ENCODE measurements at regions not wholly inside any gene's neighbourhood (a gene's known extent, or its start where the extent isn't known, plus 50 kb on each side); places are given as distances from the start of the nearest gene placed in this dataset.

- Histone ChIP-seq H3K9me3 (ENCODE audit: control insufficient read depth in 1 of 2, insufficient read depth in 1 of 2, low read depth in 1 of 2, low read length in 2 of 2) (no peaks in the 10 kb centered on the region), H3K27me3 (ENCODE audit: insufficient read depth, low read length) (peaks cover 68% of the 10 kb centered on the region), H2AFZ (ENCODE audit: low read depth, low read length, poor library complexity, severe bottlenecking) (no peak overlapping the region), H3K9me2 (ENCODE audit: insufficient read depth) (no peaks in the 10 kb centered on the region), H3K36me3 (ENCODE audit: control insufficient read depth in 1 of 2, insufficient read depth in 2 of 2, low read length in 2 of 2) (no peaks in the 10 kb centered on the region), H3K4me1 (ENCODE audit: control insufficient read depth in 1 of 2, insufficient read depth in 2 of 2, low read length in 2 of 2) (no peaks in the 10 kb centered on the region), H3K4me3 (replicated peaks in 1 of 2; ENCODE audit: low read depth in 1 of 2, low read length in 2 of 2) (no peak overlapping the region), H3K4me2 (ENCODE audit: low read length) (no peak overlapping the region), H3K79me2 (ENCODE audit: insufficient read depth, low read length) (no peaks in the 10 kb centered on the region), H3K9ac (ENCODE audit: low read length) (no peak overlapping the region), H4K20me1 (ENCODE audit: insufficient read depth) (no peaks in the 10 kb centered on the region), H3K27ac (ENCODE audit: low read depth, low read length) (no peak overlapping the region)
- DNase-seq (ENCODE audit: low read depth, low spot score) (no peak), ATAC-seq (no peak)
- ChIA-PET CTCF (no interaction called here), POLR2A (no interaction called here), RAD21 (ENCODE audit: low non-redundant PET in 1 of 2, low total read pairs in 2 of 2, uncharacterized antibody in 2 of 2, unreplicated experiment in 2 of 2) (no interaction called here)
- TF ChIP-seq EGR1 (IDR thresholded peaks at IDR 0.05; ENCODE audit: low read depth) (no peak), TCF7L2 (IDR thresholded peaks at IDR 0.05; ENCODE audit: borderline replicate concordance, extremely low read depth, insufficient read depth, insufficient read length) (no peak), JUND (IDR thresholded peaks at IDR 0.05) (no peak), ZBTB33 (IDR thresholded peaks at IDR 0.05; ENCODE audit: extremely low read depth, insufficient replicate concordance, low read length) (no peak), CTCF (IDR thresholded peaks at IDR 0.05 in 2 of 3, conservative IDR thresholded peaks at IDR 0.05 in 1 of 3; ENCODE audit: borderline replicate concordance in 1 of 3, insufficient read depth in 1 of 3, low read depth in 2 of 3, low read length in 2 of 3) (no peak), SP1 (IDR thresholded peaks at IDR 0.05; ENCODE audit: low read depth) (no peak), CEBPB (IDR thresholded peaks at IDR 0.05; ENCODE audit: low read depth) (no peak), EZH2 (IDR thresholded peaks at IDR 0.05) (no peak), ZNF274 (IDR thresholded peaks at IDR 0.05; ENCODE audit: low read depth, low read length) (no peak), SIN3A (IDR thresholded peaks at IDR 0.05; ENCODE audit: low read depth) (no peak), RAD21 (IDR thresholded peaks at IDR 0.05; ENCODE audit: low read depth) (no peak), FOSL1 (IDR thresholded peaks at IDR 0.05; ENCODE audit: low read depth) (no peak)
- TF ChIP-seq, protein P1, sequence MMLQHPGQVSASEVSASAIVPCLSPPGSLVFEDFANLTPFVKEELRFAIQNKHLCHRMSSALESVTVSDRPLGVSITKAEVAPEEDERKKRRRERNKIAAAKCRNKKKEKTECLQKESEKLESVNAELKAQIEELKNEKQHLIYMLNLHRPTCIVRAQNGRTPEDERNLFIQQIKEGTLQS (IDR thresholded peaks at IDR 0.05) = no peak
- TF ChIP-seq, protein P2, sequence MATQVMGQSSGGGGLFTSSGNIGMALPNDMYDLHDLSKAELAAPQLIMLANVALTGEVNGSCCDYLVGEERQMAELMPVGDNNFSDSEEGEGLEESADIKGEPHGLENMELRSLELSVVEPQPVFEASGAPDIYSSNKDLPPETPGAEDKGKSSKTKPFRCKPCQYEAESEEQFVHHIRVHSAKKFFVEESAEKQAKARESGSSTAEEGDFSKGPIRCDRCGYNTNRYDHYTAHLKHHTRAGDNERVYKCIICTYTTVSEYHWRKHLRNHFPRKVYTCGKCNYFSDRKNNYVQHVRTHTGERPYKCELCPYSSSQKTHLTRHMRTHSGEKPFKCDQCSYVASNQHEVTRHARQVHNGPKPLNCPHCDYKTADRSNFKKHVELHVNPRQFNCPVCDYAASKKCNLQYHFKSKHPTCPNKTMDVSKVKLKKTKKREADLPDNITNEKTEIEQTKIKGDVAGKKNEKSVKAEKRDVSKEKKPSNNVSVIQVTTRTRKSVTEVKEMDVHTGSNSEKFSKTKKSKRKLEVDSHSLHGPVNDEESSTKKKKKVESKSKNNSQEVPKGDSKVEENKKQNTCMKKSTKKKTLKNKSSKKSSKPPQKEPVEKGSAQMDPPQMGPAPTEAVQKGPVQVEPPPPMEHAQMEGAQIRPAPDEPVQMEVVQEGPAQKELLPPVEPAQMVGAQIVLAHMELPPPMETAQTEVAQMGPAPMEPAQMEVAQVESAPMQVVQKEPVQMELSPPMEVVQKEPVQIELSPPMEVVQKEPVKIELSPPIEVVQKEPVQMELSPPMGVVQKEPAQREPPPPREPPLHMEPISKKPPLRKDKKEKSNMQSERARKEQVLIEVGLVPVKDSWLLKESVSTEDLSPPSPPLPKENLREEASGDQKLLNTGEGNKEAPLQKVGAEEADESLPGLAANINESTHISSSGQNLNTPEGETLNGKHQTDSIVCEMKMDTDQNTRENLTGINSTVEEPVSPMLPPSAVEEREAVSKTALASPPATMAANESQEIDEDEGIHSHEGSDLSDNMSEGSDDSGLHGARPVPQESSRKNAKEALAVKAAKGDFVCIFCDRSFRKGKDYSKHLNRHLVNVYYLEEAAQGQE (IDR thresholded peaks at IDR 0.05; ENCODE audit: low read depth) = no peak
- TF ChIP-seq, protein P3, sequence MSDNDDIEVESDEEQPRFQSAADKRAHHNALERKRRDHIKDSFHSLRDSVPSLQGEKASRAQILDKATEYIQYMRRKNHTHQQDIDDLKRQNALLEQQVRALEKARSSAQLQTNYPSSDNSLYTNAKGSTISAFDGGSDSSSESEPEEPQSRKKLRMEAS (IDR thresholded peaks at IDR 0.05) = no peak
- intact Hi-C loops (cut with micrococcal nuclease) = no loop called here
- no TSS peak for BruUV-seq (replicated peaks)
Observed at GRCh38 chr16:55426865-55427484, 52.0 kb upstream of the MMP2 start.
